Endothelial cell of umbilical vein (primary cell): ENCODE measurements at regions not wholly inside any gene's neighbourhood (a gene's known extent, or its start where the extent isn't known, plus 50 kb on each side); places are given as distances from the start of the nearest gene placed in this dataset.

Experiments
- FOS ChIP-seq: IDR thresholded peaks from 2 replicates; pipeline ENCODE4 v1.6.1; 2011; ENCODE audit warnings: mild to moderate bottlenecking, low read length, moderate library complexity, borderline replicate concordance; ENCODE audit not compliant: insufficient read depth
- POLR2A ChIP-seq: IDR thresholded peaks from 2 replicates; pipeline ENCODE4 v1.6.1; 2012; ENCODE audit warnings: low read depth, mild to moderate bottlenecking, control low read depth, low read length
- POLR2AphosphoS5 ChIP-seq: IDR thresholded peaks from 2 replicates; pipeline ENCODE4 v1.6.1; 2012; ENCODE audit warnings: low read depth, mild to moderate bottlenecking, control low read depth, low read length, moderate library complexity; ENCODE audit not compliant: insufficient read depth
- TF ChIP-seq, protein P1 (sequence below), 2 donors: IDR thresholded peaks; 1 replicate in 1 of 2; 2 replicates in 1 of 2; pipeline ENCODE4 v1.5.1; 2011; ENCODE audit warnings: low read length in 2 of 2, mild to moderate bottlenecking in 2 of 2, moderate library complexity in 2 of 2, control low read depth in 1 of 2, inconsistent platforms in 1 of 2, low read depth in 1 of 2; ENCODE audit not compliant: insufficient read depth in 1 of 2; ENCODE audit errors: extremely low read depth in 1 of 2

DNA sequence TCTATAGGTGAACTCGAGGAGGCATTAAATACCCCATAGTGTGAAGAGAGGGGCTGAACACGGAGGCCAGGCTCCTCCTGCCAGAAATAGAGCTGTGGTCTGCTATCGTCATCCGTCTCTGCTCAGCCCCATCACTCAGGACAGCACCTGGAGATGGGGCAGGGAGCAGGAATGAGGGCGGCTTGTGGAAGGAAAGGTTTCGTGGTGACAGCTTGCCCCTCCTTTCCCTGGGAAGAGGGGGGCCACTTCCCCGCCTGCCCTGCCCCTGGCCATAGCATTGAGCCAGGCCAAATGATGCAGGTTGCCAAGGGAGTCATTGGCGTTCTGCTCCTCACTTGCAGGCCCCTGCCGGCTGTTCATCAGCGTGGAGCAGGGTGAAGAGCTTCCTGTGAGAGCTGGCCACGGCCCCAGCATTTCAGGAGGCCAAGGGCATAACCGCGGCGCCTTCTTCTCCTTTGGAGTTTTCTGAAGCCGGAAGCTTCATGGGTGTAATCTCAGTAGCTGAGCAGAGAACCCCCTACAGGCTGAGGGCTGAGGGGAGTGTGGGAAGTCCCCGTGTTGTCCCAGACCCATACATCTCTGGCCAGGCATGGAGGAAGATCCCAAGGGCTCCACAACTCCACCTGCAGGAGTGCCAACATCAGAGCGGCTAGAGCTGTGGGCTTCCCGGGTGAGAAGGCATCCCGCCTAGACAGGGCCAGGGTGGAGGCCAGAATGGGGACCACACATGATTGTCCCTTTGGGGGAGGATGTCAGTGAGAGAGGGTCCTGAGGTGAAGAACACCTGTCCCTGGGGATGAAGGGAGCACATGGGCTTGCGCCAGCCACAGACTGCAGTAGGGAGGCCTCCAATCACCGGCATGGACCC, 112.5 kb upstream of the GLI2 start:
- TF ChIP-seq, protein P1, sequence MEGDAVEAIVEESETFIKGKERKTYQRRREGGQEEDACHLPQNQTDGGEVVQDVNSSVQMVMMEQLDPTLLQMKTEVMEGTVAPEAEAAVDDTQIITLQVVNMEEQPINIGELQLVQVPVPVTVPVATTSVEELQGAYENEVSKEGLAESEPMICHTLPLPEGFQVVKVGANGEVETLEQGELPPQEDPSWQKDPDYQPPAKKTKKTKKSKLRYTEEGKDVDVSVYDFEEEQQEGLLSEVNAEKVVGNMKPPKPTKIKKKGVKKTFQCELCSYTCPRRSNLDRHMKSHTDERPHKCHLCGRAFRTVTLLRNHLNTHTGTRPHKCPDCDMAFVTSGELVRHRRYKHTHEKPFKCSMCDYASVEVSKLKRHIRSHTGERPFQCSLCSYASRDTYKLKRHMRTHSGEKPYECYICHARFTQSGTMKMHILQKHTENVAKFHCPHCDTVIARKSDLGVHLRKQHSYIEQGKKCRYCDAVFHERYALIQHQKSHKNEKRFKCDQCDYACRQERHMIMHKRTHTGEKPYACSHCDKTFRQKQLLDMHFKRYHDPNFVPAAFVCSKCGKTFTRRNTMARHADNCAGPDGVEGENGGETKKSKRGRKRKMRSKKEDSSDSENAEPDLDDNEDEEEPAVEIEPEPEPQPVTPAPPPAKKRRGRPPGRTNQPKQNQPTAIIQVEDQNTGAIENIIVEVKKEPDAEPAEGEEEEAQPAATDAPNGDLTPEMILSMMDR (IDR thresholded peaks at IDR 0.05; ENCODE audit: extremely low read depth in 1 of 2, insufficient read depth in 1 of 2, low read depth in 1 of 2, low read length in 2 of 2) = no peak
- TF ChIP-seq POLR2AphosphoS5 (no peak), POLR2A (no peak), FOS (no peak)
